HG03469 (cell line): ENCODE measurements at regions not wholly inside any gene's neighbourhood (a gene's known extent, or its start where the extent isn't known, plus 50 kb on each side); places are given as distances from the start of the nearest gene placed in this dataset.

Experiments
- ATAC-seq: cut with Tn5 transposase; IDR thresholded peaks from one replicate; pipeline ENCODE4 v1.9.1; 2021; ENCODE audit warnings: mild to moderate bottlenecking, moderate library complexity, moderate number of reproducible peaks; ENCODE audit not compliant: unreplicated experiment

DNA sequence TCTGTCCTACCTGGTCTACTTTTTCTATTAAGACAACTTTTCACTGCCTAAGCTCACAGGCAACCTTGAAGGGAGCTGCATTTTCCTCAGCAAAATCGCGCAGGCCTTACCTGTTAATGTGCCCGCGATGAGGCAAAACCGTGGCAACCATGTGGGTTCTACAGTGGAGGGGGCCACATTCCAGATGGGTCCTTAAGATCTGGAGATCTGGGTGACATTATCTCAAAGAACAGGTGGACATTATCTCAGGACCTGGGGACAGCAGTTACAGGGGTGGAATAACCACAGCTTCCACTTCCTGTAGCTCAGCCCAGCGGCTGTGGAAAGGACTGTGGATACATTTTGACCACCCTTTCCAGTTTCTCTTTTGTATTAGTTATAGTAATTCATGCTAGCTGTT is 112.8 kb upstream of the PTCH1 start:
- ATAC-seq, result no peak

DNA sequence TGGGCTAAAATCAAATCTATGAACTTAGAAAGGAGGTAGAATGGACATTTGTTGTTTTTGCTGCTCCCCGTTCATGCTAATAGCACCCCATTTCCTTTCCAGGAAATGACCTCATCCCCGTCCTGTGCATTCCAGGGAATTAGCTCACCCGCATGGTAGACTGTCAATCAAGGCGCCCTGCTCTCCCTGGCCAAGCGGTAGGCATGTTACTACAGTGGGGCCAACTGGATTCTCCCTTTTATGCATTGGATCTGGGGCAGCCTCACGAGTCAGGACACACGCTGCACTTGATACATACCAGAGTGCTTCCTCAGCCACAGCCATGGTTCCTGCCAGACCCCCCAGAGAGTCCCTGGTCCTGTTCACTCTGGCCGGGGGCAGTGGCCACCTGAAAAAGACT is 111.0 kb upstream of the PTCH1 start:
- ATAC-seq, result no peak

GRCh38 chr9:95626885-95627558 is 110.3 kb upstream of the PTCH1 start:
- ATAC-seq, result no peak

DNA sequence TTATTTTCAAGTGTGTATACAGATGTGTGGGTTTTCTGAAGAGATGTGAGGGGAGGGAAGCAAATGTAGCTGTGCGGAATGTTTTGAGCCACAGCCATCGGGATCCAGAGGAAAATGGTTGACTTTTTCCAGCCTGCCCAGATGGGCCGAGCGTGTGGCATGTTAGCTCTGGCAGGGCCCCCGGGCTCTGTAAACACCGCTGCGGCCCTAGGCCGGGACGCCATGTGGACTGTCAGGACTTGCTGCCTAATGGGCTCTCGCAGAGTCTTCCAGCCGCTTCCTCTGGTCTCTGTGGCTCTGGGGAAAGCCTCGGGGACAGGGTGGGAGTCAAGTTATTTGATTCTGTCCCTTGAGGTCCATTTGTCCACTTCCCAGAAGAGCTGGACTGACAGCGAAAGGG is 109.6 kb upstream of the PTCH1 start:
- no peak for ATAC-seq

GRCh38 chr9:95623640-95624039 is 106.9 kb upstream of the PTCH1 start:
- ATAC-seq, result no peak

DNA sequence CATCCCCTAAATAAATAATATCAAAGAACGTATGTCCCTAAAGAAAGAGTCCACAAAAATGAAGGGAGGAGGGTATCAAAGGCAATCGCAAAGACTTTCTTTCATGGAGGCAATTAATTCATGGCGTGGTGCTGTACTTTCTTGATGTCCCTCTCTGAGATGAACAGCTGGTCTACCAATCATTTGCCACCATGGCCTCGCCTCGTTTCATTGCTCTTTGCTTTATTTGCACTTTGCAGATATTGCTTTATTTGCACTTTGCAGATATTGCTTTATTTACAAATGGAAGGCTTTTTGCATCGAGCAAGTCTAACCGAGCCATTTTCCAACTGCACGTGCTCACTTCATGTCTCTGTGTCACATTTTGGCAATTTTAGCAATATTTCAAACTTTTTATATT is 104.0 kb upstream of the PTCH1 start:
- ATAC-seq, result no peak

GRCh38 chr9:95620314-95620713 is 103.5 kb upstream of the PTCH1 start:
- no peak for ATAC-seq

- ATAC-seq, result no peak
Observed at GRCh38 chr9:95615246-95615645, 98.5 kb upstream of the PTCH1 start.

DNA sequence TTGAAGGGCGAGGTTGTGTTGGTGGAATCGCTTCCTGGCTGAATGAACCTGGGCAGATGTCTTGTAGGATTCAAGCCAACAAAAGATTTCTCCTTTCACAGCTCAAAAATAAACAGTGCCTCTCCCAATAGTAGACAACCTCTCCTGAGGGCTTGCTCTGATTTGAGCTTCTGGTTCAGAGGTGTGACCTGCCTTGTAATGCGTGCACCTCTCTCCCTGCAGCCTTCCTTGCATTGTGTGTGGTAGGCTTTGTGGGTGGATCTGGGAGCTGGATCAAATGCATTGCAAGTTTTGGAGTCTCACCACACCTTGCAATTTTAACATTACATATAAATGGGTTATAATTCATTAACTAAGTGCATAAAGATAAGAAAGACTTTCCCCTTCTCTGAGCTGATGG is 96.9 kb upstream of the PTCH1 start:
- ATAC-seq, result no peak

DNA sequence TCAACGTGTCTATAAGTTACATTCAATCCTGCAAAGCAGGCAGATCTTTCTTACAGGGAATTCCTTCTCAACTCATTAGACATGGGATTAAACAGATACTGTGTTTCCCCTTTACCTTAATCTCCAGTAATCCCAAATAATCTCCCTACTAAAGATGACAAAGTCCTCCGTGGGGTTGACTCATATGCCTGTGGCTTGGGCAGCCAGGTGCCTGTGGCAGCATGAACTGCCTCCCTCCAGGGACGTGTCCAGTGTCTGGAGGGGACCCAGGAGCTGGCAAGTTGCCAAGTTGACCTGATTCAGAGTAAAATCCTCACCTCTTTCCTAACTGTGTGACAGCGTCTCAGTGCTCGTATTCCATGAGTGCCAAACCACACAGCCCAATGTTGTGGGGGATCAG is 94.6 kb upstream of the PTCH1 start:
- ATAC-seq, result no peak

- ATAC-seq, result no peak
Observed at GRCh38 chr9:95610006-95610785, 93.4 kb upstream of the PTCH1 start.

DNA sequence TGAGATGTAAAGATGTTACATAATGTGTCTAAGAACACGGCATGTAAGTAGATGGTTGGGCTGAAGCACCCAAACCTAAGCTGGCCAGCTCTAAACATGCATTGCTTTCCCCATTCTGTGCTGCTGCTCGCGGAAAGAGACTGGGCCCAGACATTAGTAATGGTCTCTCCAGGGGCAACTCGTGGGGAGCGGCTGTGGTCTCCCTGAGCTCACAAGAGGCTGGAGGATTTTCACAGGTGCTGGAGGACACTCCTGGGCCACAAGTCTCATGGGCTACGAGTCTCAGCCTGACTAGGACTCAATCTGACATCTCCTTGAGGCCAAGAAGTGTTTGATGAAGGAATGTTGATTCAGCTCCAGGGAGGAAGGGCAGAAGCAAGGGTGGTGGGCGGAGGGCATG is 92.7 kb upstream of the PTCH1 start:
- no peak for ATAC-seq

DNA sequence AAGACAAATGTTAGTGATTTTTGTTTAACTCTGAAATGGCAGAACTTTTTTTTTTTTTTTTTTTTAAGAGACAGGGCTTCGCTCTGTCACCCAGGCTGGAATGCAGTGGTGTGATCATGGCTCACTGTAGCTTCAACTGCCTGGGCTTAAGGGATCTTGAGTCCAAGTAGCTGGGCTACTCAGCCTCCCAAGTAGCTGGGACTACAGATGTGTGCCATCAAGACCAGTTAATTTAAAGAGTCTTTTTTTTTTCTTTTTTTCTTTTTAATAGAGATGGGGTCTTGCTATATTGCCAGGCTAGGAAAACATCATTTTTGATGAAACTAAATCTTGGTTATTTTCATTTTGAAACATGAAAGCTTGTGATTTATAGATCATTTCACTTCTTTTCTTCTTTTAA is 91.6 kb upstream of the PTCH1 start:
- ATAC-seq, result no peak

GRCh38 chr9:95607507-95607906 is 90.7 kb upstream of the PTCH1 start:
- ATAC-seq, result no peak

DNA sequence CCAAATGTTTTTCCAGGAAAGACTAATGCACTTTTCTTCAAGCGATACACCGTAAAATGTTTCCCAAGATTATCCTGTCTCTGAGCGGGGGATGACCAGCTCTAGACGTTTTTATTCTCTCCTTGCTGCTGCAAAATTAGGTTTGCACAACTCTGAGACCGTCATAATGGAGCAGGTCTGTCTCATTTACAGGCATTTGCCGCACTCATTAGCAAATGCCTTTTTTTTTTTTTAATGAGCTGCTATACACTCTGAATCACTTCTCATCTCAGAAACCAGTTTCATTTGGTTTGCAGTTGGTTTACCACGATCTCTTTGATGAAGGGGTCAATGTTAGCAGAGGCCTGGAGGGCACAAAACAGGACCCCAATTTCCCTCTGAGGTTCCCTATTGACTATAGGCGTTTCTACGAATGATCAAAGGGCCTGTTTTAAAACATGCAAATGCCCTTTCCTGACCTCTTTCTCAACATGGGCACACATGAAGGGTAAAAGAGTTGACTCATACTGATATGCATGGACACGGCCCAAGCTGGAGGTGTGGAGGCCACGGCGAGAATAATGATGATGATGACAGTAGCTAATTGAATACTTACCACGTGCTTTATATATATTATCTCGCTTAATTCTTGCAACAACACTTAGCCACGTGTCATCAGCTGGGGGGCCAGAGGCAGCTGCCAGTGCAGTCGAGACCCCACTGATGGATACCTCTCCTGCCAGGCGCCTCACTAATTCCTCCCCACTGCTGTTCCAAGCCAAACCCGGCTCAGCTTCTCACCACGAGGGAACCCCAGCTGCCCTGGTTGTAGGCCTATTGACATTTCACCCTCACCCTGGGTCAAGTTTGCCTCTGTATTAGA is 89.9 kb upstream of the PTCH1 start:
- ATAC-seq, result no peak

- ATAC-seq, result no peak
Observed at GRCh38 chr9:95605816-95606488, 89.2 kb upstream of the PTCH1 start.

DNA sequence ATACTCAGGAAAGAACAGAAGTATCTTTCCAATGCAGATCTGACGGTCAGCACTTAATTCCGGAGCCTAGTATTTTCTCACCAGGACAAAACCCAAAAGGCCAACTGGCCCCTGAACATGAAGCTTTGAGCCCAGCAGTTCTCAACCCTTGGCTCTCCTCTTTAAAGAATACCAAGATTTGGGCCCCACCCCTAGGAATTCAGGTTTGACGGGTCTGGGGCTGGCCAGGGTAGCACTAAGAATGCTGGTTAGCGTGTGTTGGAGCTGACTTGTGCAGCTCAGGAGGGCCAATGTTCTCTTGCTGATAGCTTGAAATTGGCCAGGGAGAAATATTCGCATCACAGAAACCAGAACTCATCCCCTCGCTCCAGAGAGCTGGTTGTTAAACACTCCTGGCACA is 88.3 kb upstream of the PTCH1 start:
- no peak for ATAC-seq

- ATAC-seq, result no peak
Observed at GRCh38 chr9:95598236-95598635, 81.5 kb upstream of the PTCH1 start.

DNA sequence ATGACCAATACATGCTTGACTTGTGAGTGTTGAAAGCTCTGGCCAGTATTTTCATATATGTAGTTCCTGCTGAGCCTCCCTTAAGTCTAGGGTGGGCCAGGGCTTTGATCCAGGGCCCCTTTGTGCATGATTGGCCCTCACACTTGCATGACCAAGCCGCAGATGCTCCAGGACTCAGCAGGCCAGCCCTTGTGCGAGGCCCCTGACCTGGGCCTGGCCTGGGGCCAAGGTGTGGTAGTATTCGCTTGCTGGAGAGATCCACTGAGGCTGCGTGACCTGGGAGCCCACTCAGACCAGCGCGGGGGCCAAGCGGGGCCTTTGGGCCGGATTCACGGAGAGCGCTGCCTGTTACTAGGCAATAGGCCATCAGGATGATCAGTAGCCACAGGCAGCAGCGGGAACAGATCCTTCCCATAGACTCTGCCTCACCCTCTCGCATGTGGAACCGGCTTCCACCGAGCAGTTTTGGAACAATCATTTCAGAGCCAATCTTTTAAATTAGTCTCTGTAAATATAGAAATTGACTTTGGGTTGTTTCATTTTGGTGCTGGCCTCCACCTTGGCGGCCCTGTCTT is 79.0 kb upstream of the PTCH1 start:
- no peak for ATAC-seq

DNA sequence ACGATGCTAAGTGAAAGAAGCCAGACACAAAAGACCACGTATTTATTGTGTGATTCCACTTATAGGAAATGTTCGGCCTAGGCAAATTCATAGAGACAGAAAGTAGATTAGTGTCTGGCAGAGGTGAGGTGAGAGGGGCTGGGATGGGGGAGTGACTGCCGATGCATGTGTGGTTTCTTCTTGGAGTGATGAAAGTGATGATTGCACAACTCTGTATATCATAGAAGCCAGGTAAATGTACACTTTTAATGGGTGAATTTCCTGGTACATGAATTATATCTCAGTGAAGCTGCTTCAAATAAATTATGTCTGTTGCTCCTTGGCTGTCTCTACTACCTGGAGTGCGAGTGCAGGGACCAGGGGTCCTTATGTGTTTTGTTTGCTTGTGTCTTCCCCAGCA is 76.2 kb upstream of the PTCH1 start:
- ATAC-seq, result no peak
